A673 (cell line): ENCODE measurements at regions not wholly inside any gene's neighbourhood (a gene's known extent, or its start where the extent isn't known, plus 50 kb on each side); places are given as distances from the start of the nearest gene placed in this dataset.

Experiments
- BruUV-seq: library from RNA; stranded (reverse); fragments of 400-500 nt; replicated peaks from 2 replicates; lab custom pipeline; 2021; lab: Mats Ljungman, UMichigan
- CTCF ChIA-PET: fragments of 300-600 bp; sonication (Branson Sonifier 250); formaldehyde crosslinking; loops from one replicate; lab custom pipeline; 2022; ENCODE audit warnings: antibody characterized with exemption; lab: Charles Lee
- POLR2A ChIA-PET: fragments of 300-600 bp; sonication (Branson Sonifier 250); formaldehyde crosslinking; loops from one replicate; lab custom pipeline; 2022; ENCODE audit warnings: antibody characterized with exemption; ENCODE audit not compliant: low non-redundant PET; lab: Charles Lee
- DNase-seq: peaks from one replicate; pipeline ENCODE4 v3.0.0-alpha.2; 2015; ENCODE audit warnings: low spot score
- H3K27ac ChIP-seq: fragments of 200-600 bp; sonication (generic); 2 replicates; pipeline ENCODE4 v1.5.1; 2016; ENCODE audit warnings: mixed run types, low read depth, mild to moderate bottlenecking, mixed read lengths, antibody characterized with exemption, low read length; ENCODE audit not compliant: poor library complexity, severe bottlenecking
- H3K27me3 ChIP-seq: fragments of 200-600 bp; sonication (generic); replicated peaks from 2 replicates; pipeline ENCODE4 v1.6.1; 2017; ENCODE audit warnings: mixed run types, low read depth, mild to moderate bottlenecking, mixed read lengths, antibody characterized with exemption, low read length; ENCODE audit not compliant: insufficient read depth, poor library complexity
- H3K36me3 ChIP-seq: fragments of 200-600 bp; sonication (generic); 2 replicates; pipeline ENCODE4 v1.6.1; 2016; ENCODE audit warnings: mixed run types, mild to moderate bottlenecking, mixed read lengths, antibody characterized with exemption, low read length; ENCODE audit not compliant: insufficient read depth, poor library complexity, severe bottlenecking
- H3K4me1 ChIP-seq: fragments of 200-600 bp; sonication (generic); 2 replicates; pipeline ENCODE4 v1.6.1; 2017; ENCODE audit warnings: mixed run types, mild to moderate bottlenecking, mixed read lengths, antibody characterized with exemption, low read length; ENCODE audit not compliant: insufficient read depth, poor library complexity, severe bottlenecking
- H3K4me3 ChIP-seq: fragments of 200-600 bp; sonication (generic); 2 replicates; pipeline ENCODE4 v1.5.1; 2016; ENCODE audit warnings: low read depth, mixed run types, mild to moderate bottlenecking, mixed read lengths, low read length; ENCODE audit not compliant: poor library complexity, severe bottlenecking
- H3K9me3 ChIP-seq: fragments of 200-600 bp; sonication (generic); 2 replicates; pipeline ENCODE4 v1.6.1; 2016; ENCODE audit warnings: mixed run types, low read depth, mild to moderate bottlenecking, mixed read lengths, antibody characterized with exemption, low read length; ENCODE audit not compliant: poor library complexity, severe bottlenecking
- CTCF ChIP-seq: fragments of 300-800, 200-600 bp; sonication (generic); conservative IDR thresholded peaks from 2 replicates; pipeline ENCODE4 v1.5.1; 2017; ENCODE audit warnings: low read depth, mild to moderate bottlenecking, antibody characterized with exemption, low read length, moderate library complexity, mixed read lengths
- EZH2 ChIP-seq: fragments of 200-600 bp; sonication (generic); IDR thresholded peaks from 2 replicates; pipeline ENCODE4 v1.6.1; 2017; ENCODE audit warnings: borderline replicate concordance, low read depth, mild to moderate bottlenecking, mixed read lengths, antibody characterized with exemption, low read length; ENCODE audit not compliant: poor library complexity, severe bottlenecking
- intact Hi-C: fragments of 100-400 bp; cut with micrococcal nuclease; formaldehyde crosslinking; loops from one replicate; pipeline ENCODE4 v1.10.0; 2022; ENCODE audit not compliant: unreplicated experiment

- ChIA-PET POLR2A (no interaction called here), CTCF (interaction anchor here (0.6 kb wide), 1 partner anchor 249 kb away, joined by 5 read pairs; no protein-coding TSS in a partner anchor)
- H3K27me3 ChIP-seq, result no peaks in the 10 kb centered on the region
- no TSS peak for BruUV-seq
- no peaks in the 10 kb centered on the region for H3K9me3 ChIP-seq
- H3K4me3 ChIP-seq, result no peak overlapping the region
- DNase-seq, result peak; percentile 42
- no peak overlapping the region for H3K27ac ChIP-seq
- intact Hi-C loops, result no loop called here
- no peaks in the 10 kb centered on the region for H3K4me1 ChIP-seq
- H3K36me3 ChIP-seq, result no peaks in the 10 kb centered on the region
- TF ChIP-seq EZH2 (no peak), CTCF (no peak)
Measured at GRCh38 chr16:48971571-48972077, 310.0 kb downstream of the CBLN1 start.

GRCh38 chr16:48970216-48970615 is 311.4 kb downstream of the CBLN1 start:
- ChIA-PET POLR2A (no interaction called here), CTCF (no interaction called here)
- BruUV-seq, result no TSS peak
- intact Hi-C loops, result no loop called here
- no peaks in the 10 kb centered on the region for H3K9me3 ChIP-seq
- DNase-seq, result no peak
- no peak for TF ChIP-seq EZH2
- no peak for TF ChIP-seq CTCF
- no peaks in the 10 kb centered on the region for H3K27me3 ChIP-seq
- no peak overlapping the region for H3K27ac ChIP-seq
- no peak overlapping the region for H3K4me3 ChIP-seq
- H3K36me3 ChIP-seq, result no peaks in the 10 kb centered on the region
- no peaks in the 10 kb centered on the region for H3K4me1 ChIP-seq

DNA sequence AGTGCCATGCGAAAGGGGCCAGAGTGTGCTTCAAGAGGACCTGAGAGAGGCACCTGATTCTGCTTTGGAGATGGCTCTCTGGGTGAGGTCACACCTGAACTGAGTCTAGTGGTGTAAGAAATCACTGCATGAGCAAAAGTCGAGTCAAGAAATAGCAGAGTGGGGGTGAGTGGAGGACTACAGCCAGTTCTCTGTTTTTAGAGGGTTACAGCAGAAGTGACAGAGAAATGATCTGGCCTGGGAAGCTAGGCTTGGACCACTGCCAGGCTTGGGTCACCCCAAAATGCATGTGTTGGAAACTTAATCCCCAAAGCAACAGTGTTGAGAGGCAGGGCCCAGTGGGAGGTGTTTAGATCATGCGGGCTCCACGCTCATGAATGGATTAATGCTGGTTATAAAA is 312.0 kb downstream of the CBLN1 start:
- Histone ChIP-seq H3K27me3 (no peaks in the 10 kb centered on the region), H3K4me1 (no peaks in the 10 kb centered on the region), H3K36me3 (no peaks in the 10 kb centered on the region), H3K9me3 (no peaks in the 10 kb centered on the region), H3K4me3 (no peak overlapping the region), H3K27ac (no peak overlapping the region)
- TF ChIP-seq EZH2 (no peak), CTCF (no peak)
- DNase-seq, result no peak
- intact Hi-C loops, result no loop called here
- no TSS peak for BruUV-seq
- POLR2A ChIA-PET, result no interaction called here
- CTCF ChIA-PET, result no interaction called here
